ENCODE measurements at regions not wholly inside any gene's neighbourhood (a gene's known extent, or its start where the extent isn't known, plus 50 kb on each side); places are given as distances from the start of the nearest gene placed in this dataset.

- no peak overlapping the region for H3K27ac Mint-ChIP-seq
- no peaks in the 10 kb centered on the region for H3K4me1 Mint-ChIP-seq (ENCODE audit: low read depth)
- no peaks in the 10 kb centered on the region for H3K9me3 Mint-ChIP-seq
- intact Hi-C loops (cut with micrococcal nuclease): no loop called here
- no peak for DNase-seq
- H3K36me3 Mint-ChIP-seq (ENCODE audit: low read depth): no peaks in the 10 kb centered on the region
- no peaks in the 10 kb centered on the region for H3K27me3 Mint-ChIP-seq (ENCODE audit: low read depth)
- CTCF ChIA-PET: no interaction called here
- no peak overlapping the region for H3K4me3 Mint-ChIP-seq
Measured at GRCh38 chr10:130338636-130339024, 202.4 kb downstream of the GLRX3 start.

GRCh38 chr10:130339091-130339490 lies 202.9 kb downstream of the GLRX3 start:
- Mint-ChIP-seq H3K36me3 (ENCODE audit: low read depth) (no peaks in the 10 kb centered on the region), H3K27me3 (ENCODE audit: low read depth) (no peaks in the 10 kb centered on the region), H3K27ac (no peak overlapping the region), H3K9me3 (no peaks in the 10 kb centered on the region), H3K4me3 (no peak overlapping the region), H3K4me1 (ENCODE audit: low read depth) (no peaks in the 10 kb centered on the region)
- no peak for DNase-seq
- CTCF ChIA-PET: no interaction called here
- intact Hi-C loops (cut with micrococcal nuclease): no loop called here

- no peak overlapping the region for H3K4me3 Mint-ChIP-seq
- H3K27me3 Mint-ChIP-seq (ENCODE audit: low read depth): no peaks in the 10 kb centered on the region
- H3K36me3 Mint-ChIP-seq (ENCODE audit: low read depth): no peaks in the 10 kb centered on the region
- intact Hi-C loops (cut with micrococcal nuclease): no loop called here
- H3K4me1 Mint-ChIP-seq (ENCODE audit: low read depth): no peaks in the 10 kb centered on the region
- CTCF ChIA-PET: no interaction called here
- H3K9me3 Mint-ChIP-seq: no peaks in the 10 kb centered on the region
- no peak overlapping the region for H3K27ac Mint-ChIP-seq
- DNase-seq: no peak
Measured at GRCh38 chr10:130339911-130340310, 203.7 kb downstream of the GLRX3 start.

GRCh38 chr10:130340816-130341215 lies 204.6 kb downstream of the GLRX3 start:
- H3K4me1 Mint-ChIP-seq (ENCODE audit: low read depth): no peaks in the 10 kb centered on the region
- intact Hi-C loops (cut with micrococcal nuclease): no loop called here
- H3K4me3 Mint-ChIP-seq: no peak overlapping the region
- DNase-seq: no peak
- CTCF ChIA-PET: no interaction called here
- H3K36me3 Mint-ChIP-seq (ENCODE audit: low read depth): no peaks in the 10 kb centered on the region
- H3K27me3 Mint-ChIP-seq (ENCODE audit: low read depth): no peaks in the 10 kb centered on the region
- no peaks in the 10 kb centered on the region for H3K9me3 Mint-ChIP-seq
- no peak overlapping the region for H3K27ac Mint-ChIP-seq

GRCh38 chr10:130341356-130341755 lies 205.2 kb downstream of the GLRX3 start:
- H3K9me3 Mint-ChIP-seq: no peaks in the 10 kb centered on the region
- no peaks in the 10 kb centered on the region for H3K27me3 Mint-ChIP-seq (ENCODE audit: low read depth)
- H3K4me3 Mint-ChIP-seq: no peak overlapping the region
- intact Hi-C loops (cut with micrococcal nuclease): no loop called here
- H3K27ac Mint-ChIP-seq: no peak overlapping the region
- DNase-seq: peak; percentile 40
- no peaks in the 10 kb centered on the region for H3K36me3 Mint-ChIP-seq (ENCODE audit: low read depth)
- H3K4me1 Mint-ChIP-seq (ENCODE audit: low read depth): no peaks in the 10 kb centered on the region
- CTCF ChIA-PET: no interaction called here

GRCh38 chr10:130345728-130346127 lies 209.5 kb downstream of the GLRX3 start:
- Mint-ChIP-seq H3K27me3 (ENCODE audit: low read depth) (peaks cover 2% of the 10 kb centered on the region), H3K4me1 (ENCODE audit: low read depth) (no peaks in the 10 kb centered on the region), H3K36me3 (ENCODE audit: low read depth) (no peaks in the 10 kb centered on the region), H3K4me3 (no peak overlapping the region), H3K27ac (no peak overlapping the region), H3K9me3 (peaks cover 2% of the 10 kb centered on the region)
- CTCF ChIA-PET: no interaction called here
- intact Hi-C loops (cut with micrococcal nuclease): no loop called here
- DNase-seq: no peak

- no peak for DNase-seq
- no peaks in the 10 kb centered on the region for H3K36me3 Mint-ChIP-seq (ENCODE audit: low read depth)
Measured at GRCh38 chr10:130350996-130351395, 214.8 kb downstream of the GLRX3 start.

GRCh38 chr10:130351466-130352290 lies 215.5 kb downstream of the GLRX3 start:
- no peaks in the 10 kb centered on the region for H3K4me1 Mint-ChIP-seq (ENCODE audit: low read depth)
- no peak for DNase-seq

More at GRCh38 chr10:130350996-130351395, 214.8 kb downstream of the GLRX3 start:
- Mint-ChIP-seq H3K4me1 (ENCODE audit: low read depth) (no peaks in the 10 kb centered on the region), H3K27ac (no peak overlapping the region), H3K27me3 (ENCODE audit: low read depth) (peaks cover 2% of the 10 kb centered on the region), H3K4me3 (no peak overlapping the region), H3K9me3 (peaks cover 2% of the 10 kb centered on the region)
- intact Hi-C loops (cut with micrococcal nuclease): no loop called here
- CTCF ChIA-PET: no interaction called here

GRCh38 chr10:130352291-130352645 lies 216.1 kb downstream of the GLRX3 start:
- DNase-seq: no peak
- intact Hi-C loops (cut with micrococcal nuclease): no loop called here
- no peak overlapping the region for H3K27ac Mint-ChIP-seq

More at GRCh38 chr10:130351466-130352290, 215.5 kb downstream of the GLRX3 start:
- peaks cover 2% of the 10 kb centered on the region for H3K27me3 Mint-ChIP-seq (ENCODE audit: low read depth)
- no peak overlapping the region for H3K4me3 Mint-ChIP-seq
- CTCF ChIA-PET: no interaction called here
- H3K9me3 Mint-ChIP-seq: peaks cover 2% of the 10 kb centered on the region
- no peaks in the 10 kb centered on the region for H3K36me3 Mint-ChIP-seq (ENCODE audit: low read depth)
- intact Hi-C loops (cut with micrococcal nuclease): no loop called here
- no peak overlapping the region for H3K27ac Mint-ChIP-seq

GRCh38 chr10:130353928-130354572 lies 217.9 kb downstream of the GLRX3 start:
- intact Hi-C loops (cut with micrococcal nuclease): no loop called here
- Mint-ChIP-seq H3K9me3 (no peaks in the 10 kb centered on the region), H3K36me3 (ENCODE audit: low read depth) (no peaks in the 10 kb centered on the region), H3K27me3 (ENCODE audit: low read depth) (peaks cover 2% of the 10 kb centered on the region), H3K4me1 (ENCODE audit: low read depth) (no peaks in the 10 kb centered on the region), H3K4me3 (no peak overlapping the region), H3K27ac (no peak overlapping the region)
- no peak for DNase-seq
- CTCF ChIA-PET: no interaction called here

More at GRCh38 chr10:130352291-130352645, 216.1 kb downstream of the GLRX3 start:
- H3K27me3 Mint-ChIP-seq (ENCODE audit: low read depth): peaks cover 2% of the 10 kb centered on the region
- H3K36me3 Mint-ChIP-seq (ENCODE audit: low read depth): no peaks in the 10 kb centered on the region
- H3K9me3 Mint-ChIP-seq: peaks cover 2% of the 10 kb centered on the region
- CTCF ChIA-PET: no interaction called here
- H3K4me3 Mint-ChIP-seq: no peak overlapping the region
- no peaks in the 10 kb centered on the region for H3K4me1 Mint-ChIP-seq (ENCODE audit: low read depth)

GRCh38 chr10:130354573-130354954 lies 218.4 kb downstream of the GLRX3 start:
- no peaks in the 10 kb centered on the region for H3K9me3 Mint-ChIP-seq
- DNase-seq: no peak
- H3K36me3 Mint-ChIP-seq (ENCODE audit: low read depth): no peaks in the 10 kb centered on the region
- no peak overlapping the region for H3K27ac Mint-ChIP-seq
- no peaks in the 10 kb centered on the region for H3K27me3 Mint-ChIP-seq (ENCODE audit: low read depth)
- CTCF ChIA-PET: no interaction called here
- H3K4me3 Mint-ChIP-seq: no peak overlapping the region
- intact Hi-C loops (cut with micrococcal nuclease): no loop called here
- H3K4me1 Mint-ChIP-seq (ENCODE audit: low read depth): no peaks in the 10 kb centered on the region

- H3K4me3 Mint-ChIP-seq: no peak overlapping the region
- intact Hi-C loops (cut with micrococcal nuclease): no loop called here
- no peak for DNase-seq
- no peaks in the 10 kb centered on the region for H3K4me1 Mint-ChIP-seq (ENCODE audit: low read depth)
- H3K36me3 Mint-ChIP-seq (ENCODE audit: low read depth): no peaks in the 10 kb centered on the region
- H3K27me3 Mint-ChIP-seq (ENCODE audit: low read depth): no peaks in the 10 kb centered on the region
- H3K9me3 Mint-ChIP-seq: no peaks in the 10 kb centered on the region
- no peak overlapping the region for H3K27ac Mint-ChIP-seq
- CTCF ChIA-PET: no interaction called here
Measured at GRCh38 chr10:130354976-130355795, 219.0 kb downstream of the GLRX3 start.
